ENCODE measurements at regions not wholly inside any gene's neighbourhood (a gene's known extent, or its start where the extent isn't known, plus 50 kb on each side); places are given as distances from the start of the nearest gene placed in this dataset.

- DNase-seq (ENCODE audit: low read depth, low spot score): no peak
- Mint-ChIP-seq H3K4me1 (no peaks in the 10 kb centered on the region), H3K4me3 (no peak overlapping the region), H3K9me3 (peaks cover 10% of the 10 kb centered on the region), H3K36me3 (ENCODE audit: low read depth) (no peaks in the 10 kb centered on the region), H3K27me3 (ENCODE audit: low read depth) (no peaks in the 10 kb centered on the region), H3K27ac (ENCODE audit: unreplicated experiment) (no peak overlapping the region)
- no peak for TF ChIP-seq CTCF (conservative IDR thresholded peaks at IDR 0.05)
These were observed 229.0 kb upstream of the LCORL start for GRCh38 chr4:18250564-18250963.

- Mint-ChIP-seq H3K27me3 (ENCODE audit: low read depth) (no peaks in the 10 kb centered on the region), H3K27ac (ENCODE audit: unreplicated experiment) (no peak overlapping the region), H3K9me3 (peaks cover 4% of the 10 kb centered on the region), H3K36me3 (ENCODE audit: low read depth) (no peaks in the 10 kb centered on the region), H3K4me1 (no peaks in the 10 kb centered on the region), H3K4me3 (no peak overlapping the region)
- no peak for DNase-seq (ENCODE audit: low read depth, low spot score)
- TF ChIP-seq CTCF (conservative IDR thresholded peaks at IDR 0.05): no peak
These were observed 227.1 kb upstream of the LCORL start for GRCh38 chr4:18248611-18249010.

- H3K9me3 Mint-ChIP-seq: no peaks in the 10 kb centered on the region
- no peaks in the 10 kb centered on the region for H3K36me3 Mint-ChIP-seq (ENCODE audit: low read depth)
- H3K4me1 Mint-ChIP-seq: no peaks in the 10 kb centered on the region
- TF ChIP-seq CTCF (conservative IDR thresholded peaks at IDR 0.05): no peak
- DNase-seq (ENCODE audit: low read depth, low spot score): no peak
- no peak overlapping the region for H3K4me3 Mint-ChIP-seq
- no peak overlapping the region for H3K27ac Mint-ChIP-seq (ENCODE audit: unreplicated experiment)
- H3K27me3 Mint-ChIP-seq (ENCODE audit: low read depth): no peaks in the 10 kb centered on the region
These were observed 225.6 kb upstream of the LCORL start for GRCh38 chr4:18247189-18247588.

GRCh38 chr4:18242919-18243693 lies 221.6 kb upstream of the LCORL start:
- H3K36me3 Mint-ChIP-seq (ENCODE audit: low read depth): no peaks in the 10 kb centered on the region
- no peak for TF ChIP-seq CTCF (conservative IDR thresholded peaks at IDR 0.05)
- no peak overlapping the region for H3K27ac Mint-ChIP-seq (ENCODE audit: unreplicated experiment)
- H3K4me3 Mint-ChIP-seq: no peak overlapping the region
- H3K27me3 Mint-ChIP-seq (ENCODE audit: low read depth): no peaks in the 10 kb centered on the region
- no peak for DNase-seq (ENCODE audit: low read depth, low spot score)
- no peaks in the 10 kb centered on the region for H3K9me3 Mint-ChIP-seq
- no peaks in the 10 kb centered on the region for H3K4me1 Mint-ChIP-seq

GRCh38 chr4:18241727-18242126 lies 220.2 kb upstream of the LCORL start:
- no peaks in the 10 kb centered on the region for H3K4me1 Mint-ChIP-seq
- no peaks in the 10 kb centered on the region for H3K9me3 Mint-ChIP-seq
- no peak for DNase-seq (ENCODE audit: low read depth, low spot score)
- TF ChIP-seq CTCF (conservative IDR thresholded peaks at IDR 0.05): no peak
- H3K36me3 Mint-ChIP-seq (ENCODE audit: low read depth): no peaks in the 10 kb centered on the region
- no peak overlapping the region for H3K27ac Mint-ChIP-seq (ENCODE audit: unreplicated experiment)
- H3K4me3 Mint-ChIP-seq: no peak overlapping the region
- no peaks in the 10 kb centered on the region for H3K27me3 Mint-ChIP-seq (ENCODE audit: low read depth)
